Activated naive CD4-positive, alpha-beta T cell treated with anti-CD3 and anti-CD28 coated beads, Interleukin-2, amount 10 ng/mL, durations not matched to agents 7 days and 5 days (primary cell): ENCODE measurements at regions not wholly inside any gene's neighbourhood (a gene's known extent, or its start where the extent isn't known, plus 50 kb on each side); places are given as distances from the start of the nearest gene placed in this dataset.

ENCODE experiments used
- CTCF ChIA-PET: fragments of 350-600 bp; sonication (Branson Sonifier 250); formaldehyde crosslinking; loops from one replicate; lab custom pipeline; 2021; ENCODE audit warnings: antibody characterized with exemption; lab: Charles Lee
- DNase-seq: peaks from one replicate; pipeline ENCODE4 v3.0.0-alpha.2; 2020
- H3K27ac Mint-ChIP-seq: one replicate; pipeline ENCODE4 v1.8.0; 2021; ENCODE audit warnings: mild to moderate bottlenecking, moderate library complexity, mixed read lengths
- H3K27me3 Mint-ChIP-seq: one replicate; pipeline ENCODE4 v1.8.0; 2021; ENCODE audit warnings: mild to moderate bottlenecking, mixed read lengths
- H3K36me3 Mint-ChIP-seq: one replicate; pipeline ENCODE4 v1.8.0; 2021; ENCODE audit warnings: mixed read lengths
- H3K4me1 Mint-ChIP-seq: one replicate; pipeline ENCODE4 v1.8.0; 2021; ENCODE audit warnings: mixed read lengths
- H3K4me3 Mint-ChIP-seq: one replicate; pipeline ENCODE4 v1.8.0; 2021; ENCODE audit warnings: mild to moderate bottlenecking, moderate library complexity, mixed read lengths
- H3K9me3 Mint-ChIP-seq: one replicate; pipeline ENCODE4 v1.8.0; 2021; ENCODE audit warnings: mixed read lengths

GRCh38 chr7:23955145-23955544 is 245.1 kb downstream of the STK31 start:
- H3K36me3 Mint-ChIP-seq = no peaks in the 10 kb centered on the region
- H3K4me1 Mint-ChIP-seq = peaks cover 2% of the 10 kb centered on the region
- no peak overlapping the region for H3K4me3 Mint-ChIP-seq
- no peak overlapping the region for H3K27ac Mint-ChIP-seq
- DNase-seq = no peak
- CTCF ChIA-PET = no interaction called here
- H3K27me3 Mint-ChIP-seq = no peaks in the 10 kb centered on the region
- H3K9me3 Mint-ChIP-seq = no peaks in the 10 kb centered on the region

- no peak overlapping the region for H3K27ac Mint-ChIP-seq
- no peak overlapping the region for H3K4me3 Mint-ChIP-seq
- no peak for DNase-seq
- H3K9me3 Mint-ChIP-seq = no peaks in the 10 kb centered on the region
- H3K4me1 Mint-ChIP-seq = peaks cover 2% of the 10 kb centered on the region
- H3K27me3 Mint-ChIP-seq = no peaks in the 10 kb centered on the region
- H3K36me3 Mint-ChIP-seq = no peaks in the 10 kb centered on the region
- CTCF ChIA-PET = no interaction called here
Measured at GRCh38 chr7:23955600-23956149, 245.7 kb downstream of the STK31 start.

- CTCF ChIA-PET = no interaction called here
- H3K27ac Mint-ChIP-seq = no peak overlapping the region
- H3K4me1 Mint-ChIP-seq = peaks cover 2% of the 10 kb centered on the region
- no peaks in the 10 kb centered on the region for H3K27me3 Mint-ChIP-seq
- no peak overlapping the region for H3K4me3 Mint-ChIP-seq
- no peaks in the 10 kb centered on the region for H3K36me3 Mint-ChIP-seq
- DNase-seq = no peak
- no peaks in the 10 kb centered on the region for H3K9me3 Mint-ChIP-seq
Measured at GRCh38 chr7:23956772-23957576, 247.0 kb downstream of the STK31 start.

GRCh38 chr7:23959821-23960220 is 249.8 kb downstream of the STK31 start:
- Mint-ChIP-seq H3K9me3 (no peaks in the 10 kb centered on the region), H3K36me3 (no peaks in the 10 kb centered on the region), H3K4me3 (no peak overlapping the region), H3K27ac (no peak overlapping the region), H3K4me1 (no peaks in the 10 kb centered on the region), H3K27me3 (no peaks in the 10 kb centered on the region)
- DNase-seq = no peak
- CTCF ChIA-PET = no interaction called here

- Mint-ChIP-seq H3K27me3 (no peaks in the 10 kb centered on the region), H3K27ac (no peak overlapping the region), H3K36me3 (no peaks in the 10 kb centered on the region), H3K9me3 (no peaks in the 10 kb centered on the region), H3K4me1 (no peaks in the 10 kb centered on the region), H3K4me3 (no peak overlapping the region)
- DNase-seq = no peak
- CTCF ChIA-PET = no interaction called here
Measured at GRCh38 chr7:23960361-23960760, 250.3 kb downstream of the STK31 start.

GRCh38 chr7:23963461-23964165 is 253.6 kb downstream of the STK31 start:
- Mint-ChIP-seq H3K27me3 (no peaks in the 10 kb centered on the region), H3K4me1 (no peaks in the 10 kb centered on the region), H3K9me3 (no peaks in the 10 kb centered on the region), H3K4me3 (no peak overlapping the region), H3K36me3 (no peaks in the 10 kb centered on the region), H3K27ac (no peak overlapping the region)
- CTCF ChIA-PET = no interaction called here
- DNase-seq = no peak

GRCh38 chr7:23964715-23965114 is 254.7 kb downstream of the STK31 start:
- Mint-ChIP-seq H3K36me3 (no peaks in the 10 kb centered on the region), H3K27me3 (no peaks in the 10 kb centered on the region), H3K4me3 (no peak overlapping the region), H3K9me3 (no peaks in the 10 kb centered on the region), H3K27ac (no peak overlapping the region), H3K4me1 (no peaks in the 10 kb centered on the region)
- CTCF ChIA-PET = no interaction called here
- no peak for DNase-seq

- CTCF ChIA-PET = no interaction called here
- Mint-ChIP-seq H3K36me3 (no peaks in the 10 kb centered on the region), H3K27me3 (no peaks in the 10 kb centered on the region), H3K9me3 (no peaks in the 10 kb centered on the region), H3K4me3 (no peak overlapping the region), H3K4me1 (no peaks in the 10 kb centered on the region), H3K27ac (no peak overlapping the region)
- DNase-seq = no peak
Measured at GRCh38 chr7:23965296-23965695, 255.3 kb downstream of the STK31 start.

- H3K27ac Mint-ChIP-seq = no peak overlapping the region
- H3K4me1 Mint-ChIP-seq = no peaks in the 10 kb centered on the region
- no peaks in the 10 kb centered on the region for H3K9me3 Mint-ChIP-seq
- CTCF ChIA-PET = no interaction called here
- H3K36me3 Mint-ChIP-seq = no peaks in the 10 kb centered on the region
- H3K27me3 Mint-ChIP-seq = no peaks in the 10 kb centered on the region
- H3K4me3 Mint-ChIP-seq = no peak overlapping the region
- no peak for DNase-seq
Measured at GRCh38 chr7:23966941-23967340, 256.9 kb downstream of the STK31 start.

GRCh38 chr7:23967949-23968599 is 258.1 kb downstream of the STK31 start:
- no peaks in the 10 kb centered on the region for H3K4me1 Mint-ChIP-seq
- H3K27ac Mint-ChIP-seq = no peak overlapping the region
- H3K4me3 Mint-ChIP-seq = no peak overlapping the region
- no peaks in the 10 kb centered on the region for H3K9me3 Mint-ChIP-seq
- H3K36me3 Mint-ChIP-seq = no peaks in the 10 kb centered on the region
- CTCF ChIA-PET = no interaction called here
- H3K27me3 Mint-ChIP-seq = no peaks in the 10 kb centered on the region
- no peak for DNase-seq

GRCh38 chr7:23968791-23969190 is 258.8 kb downstream of the STK31 start:
- CTCF ChIA-PET = no interaction called here

GRCh38 chr7:23969443-23969842 is 259.4 kb downstream of the STK31 start:
- no peak for DNase-seq

More at GRCh38 chr7:23968791-23969190, 258.8 kb downstream of the STK31 start:
- no peaks in the 10 kb centered on the region for H3K9me3 Mint-ChIP-seq
- no peaks in the 10 kb centered on the region for H3K27me3 Mint-ChIP-seq
- no peak overlapping the region for H3K27ac Mint-ChIP-seq
- no peak for DNase-seq
- no peak overlapping the region for H3K4me3 Mint-ChIP-seq
- H3K36me3 Mint-ChIP-seq = no peaks in the 10 kb centered on the region
- no peaks in the 10 kb centered on the region for H3K4me1 Mint-ChIP-seq

GRCh38 chr7:23970193-23970592 is 260.2 kb downstream of the STK31 start:
- CTCF ChIA-PET = no interaction called here
- no peak overlapping the region for H3K27ac Mint-ChIP-seq

More at GRCh38 chr7:23969443-23969842, 259.4 kb downstream of the STK31 start:
- Mint-ChIP-seq H3K9me3 (no peaks in the 10 kb centered on the region), H3K36me3 (no peaks in the 10 kb centered on the region), H3K4me3 (no peak overlapping the region), H3K27me3 (no peaks in the 10 kb centered on the region), H3K4me1 (no peaks in the 10 kb centered on the region), H3K27ac (no peak overlapping the region)
- CTCF ChIA-PET = no interaction called here

GRCh38 chr7:23971031-23971430 is 261.0 kb downstream of the STK31 start:
- Mint-ChIP-seq H3K27ac (no peak overlapping the region), H3K4me3 (no peak overlapping the region), H3K36me3 (no peaks in the 10 kb centered on the region), H3K27me3 (no peaks in the 10 kb centered on the region), H3K9me3 (no peaks in the 10 kb centered on the region), H3K4me1 (no peaks in the 10 kb centered on the region)
- CTCF ChIA-PET = interaction anchor here (0.7 kb wide), 1 partner anchor 25 kb away, joined by 3 read pairs; no protein-coding TSS in a partner anchor
- DNase-seq = no peak

More at GRCh38 chr7:23970193-23970592, 260.2 kb downstream of the STK31 start:
- H3K9me3 Mint-ChIP-seq = no peaks in the 10 kb centered on the region
- H3K27me3 Mint-ChIP-seq = no peaks in the 10 kb centered on the region
- DNase-seq = no peak
- no peaks in the 10 kb centered on the region for H3K4me1 Mint-ChIP-seq
- no peaks in the 10 kb centered on the region for H3K36me3 Mint-ChIP-seq
- no peak overlapping the region for H3K4me3 Mint-ChIP-seq
